ENCODE measurements at regions not wholly inside any gene's neighbourhood (a gene's known extent, or its start where the extent isn't known, plus 50 kb on each side); places are given as distances from the start of the nearest gene placed in this dataset.

- DNase-seq (ENCODE audit: low read depth): no peak
These were observed 544.0 kb downstream of the STK39 start for GRCh38 chr2:167703441-167703840.

GRCh38 chr2:167702227-167702626, 545.2 kb downstream of the STK39 start:
- H3K4me3 ChIP-seq (ENCODE audit: low read depth, low read length): no peak overlapping the region

More at GRCh38 chr2:167703441-167703840, 544.0 kb downstream of the STK39 start:
- TF ChIP-seq CTCF (IDR thresholded peaks at IDR 0.05; ENCODE audit: insufficient read depth, low read depth, low read length, missing control alignments): no peak
- H3K4me3 ChIP-seq (ENCODE audit: low read depth, low read length): no peak overlapping the region

GRCh38 chr2:167701651-167702050, 545.7 kb downstream of the STK39 start:
- TF ChIP-seq CTCF (IDR thresholded peaks at IDR 0.05; ENCODE audit: insufficient read depth, low read depth, low read length, missing control alignments): no peak
- DNase-seq (ENCODE audit: low read depth): no peak
- no peak overlapping the region for H3K4me3 ChIP-seq (ENCODE audit: low read depth, low read length)

More at GRCh38 chr2:167702227-167702626, 545.2 kb downstream of the STK39 start:
- no peak for DNase-seq (ENCODE audit: low read depth)
- TF ChIP-seq CTCF (IDR thresholded peaks at IDR 0.05; ENCODE audit: insufficient read depth, low read depth, low read length, missing control alignments): no peak

- H3K4me3 ChIP-seq (ENCODE audit: low read depth, low read length): no peak overlapping the region
- no peak for DNase-seq (ENCODE audit: low read depth)
- no peak for TF ChIP-seq CTCF (IDR thresholded peaks at IDR 0.05; ENCODE audit: insufficient read depth, low read depth, low read length, missing control alignments)
These were observed 549.4 kb downstream of the STK39 start for GRCh38 chr2:167697948-167698347.

- no peak for TF ChIP-seq CTCF (IDR thresholded peaks at IDR 0.05; ENCODE audit: insufficient read depth, low read depth, low read length, missing control alignments)
- no peak overlapping the region for H3K4me3 ChIP-seq (ENCODE audit: low read depth, low read length)
- no peak for DNase-seq (ENCODE audit: low read depth)
These were observed 550.2 kb downstream of the STK39 start for GRCh38 chr2:167697194-167697593.

GRCh38 chr2:167692936-167693335, 554.5 kb downstream of the STK39 start:
- no peak for TF ChIP-seq CTCF (IDR thresholded peaks at IDR 0.05; ENCODE audit: insufficient read depth, low read depth, low read length, missing control alignments)
- no peak overlapping the region for H3K4me3 ChIP-seq (ENCODE audit: low read depth, low read length)
- no peak for DNase-seq (ENCODE audit: low read depth)

- no peak overlapping the region for H3K4me3 ChIP-seq (ENCODE audit: low read depth, low read length)
- no peak for DNase-seq (ENCODE audit: low read depth)
- no peak for TF ChIP-seq CTCF (IDR thresholded peaks at IDR 0.05; ENCODE audit: insufficient read depth, low read depth, low read length, missing control alignments)
These were observed 555.2 kb downstream of the STK39 start for GRCh38 chr2:167692191-167692590.
